Smooth muscle cell (in vitro differentiated cells): ENCODE measurements at regions not wholly inside any gene's neighbourhood (a gene's known extent, or its start where the extent isn't known, plus 50 kb on each side); places are given as distances from the start of the nearest gene placed in this dataset.

Experiments used
- DNase-seq: peaks from one replicate; lab custom pipeline; 2025; ENCODE audit not compliant: unreplicated experiment; lab: John Stamatoyannopoulos, UW
- H2AFZ ChIP-seq: fragments of 200-600 bp; sonication (generic); 2 replicates; pipeline ENCODE4 v1.6.0; 2016; ENCODE audit warnings: antibody characterized with exemption, low read depth, mild to moderate bottlenecking
- H3F3A ChIP-seq: fragments of 200-600 bp; sonication (generic); 2 replicates; pipeline ENCODE4 v1.6.0; 2017; ENCODE audit warnings: antibody characterized with exemption, low read depth
- H3K27ac ChIP-seq: fragments of 200-600 bp; sonication (generic); 2 replicates; pipeline ENCODE4 v1.5.1; 2016; ENCODE audit warnings: low read depth, mild to moderate bottlenecking
- H3K27me3 ChIP-seq: fragments of 200-600 bp; sonication (generic); 2 replicates; pipeline ENCODE4 v1.6.1; 2016; ENCODE audit warnings: low read depth, mild to moderate bottlenecking
- H3K36me3 ChIP-seq: fragments of 200-600 bp; sonication (generic); 2 replicates; pipeline ENCODE4 v1.5.1; 2016; ENCODE audit warnings: low read depth
- H3K4me1 ChIP-seq: fragments of 200-600 bp; sonication (generic); 2 replicates; pipeline ENCODE4 v1.5.1; 2016; ENCODE audit warnings: low read depth
- H3K4me2 ChIP-seq: fragments of 200-600 bp; sonication (generic); 2 replicates; pipeline ENCODE4 v1.6.0; 2016; ENCODE audit warnings: mild to moderate bottlenecking
- H3K4me3 ChIP-seq: fragments of 200-600 bp; sonication (generic); 2 replicates; pipeline ENCODE4 v1.5.1; 2016; ENCODE audit warnings: mild to moderate bottlenecking
- H3K79me2 ChIP-seq: fragments of 200-600 bp; sonication (generic); 2 replicates; pipeline ENCODE4 v1.6.0; 2016; ENCODE audit warnings: low read depth, mild to moderate bottlenecking
- H3K9ac ChIP-seq: fragments of 200-600 bp; sonication (generic); 2 replicates; pipeline ENCODE4 v1.6.0; 2016; ENCODE audit warnings: low read depth
- H3K9me3 ChIP-seq: fragments of 200-600 bp; sonication (generic); replicated peaks from 2 replicates; pipeline ENCODE4 v1.5.1; 2016; ENCODE audit warnings: low read depth
- H4K20me1 ChIP-seq: fragments of 200-600 bp; sonication (generic); 2 replicates; pipeline ENCODE4 v1.6.0; 2016; ENCODE audit warnings: low read depth
- CTCF ChIP-seq: fragments of 200-600 bp; sonication (generic); IDR thresholded peaks from 2 replicates; pipeline ENCODE4 v1.5.1; 2017; ENCODE audit warnings: borderline replicate concordance, mild to moderate bottlenecking, antibody characterized with exemption; ENCODE audit not compliant: insufficient read depth, poor library complexity, severe bottlenecking
- WGBS: methylation state at CpG from one replicate; pipeline ENCODE4 v1.1.7; 2016; ENCODE audit warnings: low lambda C conversion rate; 5-methylcytosine and 5-hydroxymethylcytosine counted together

DNA sequence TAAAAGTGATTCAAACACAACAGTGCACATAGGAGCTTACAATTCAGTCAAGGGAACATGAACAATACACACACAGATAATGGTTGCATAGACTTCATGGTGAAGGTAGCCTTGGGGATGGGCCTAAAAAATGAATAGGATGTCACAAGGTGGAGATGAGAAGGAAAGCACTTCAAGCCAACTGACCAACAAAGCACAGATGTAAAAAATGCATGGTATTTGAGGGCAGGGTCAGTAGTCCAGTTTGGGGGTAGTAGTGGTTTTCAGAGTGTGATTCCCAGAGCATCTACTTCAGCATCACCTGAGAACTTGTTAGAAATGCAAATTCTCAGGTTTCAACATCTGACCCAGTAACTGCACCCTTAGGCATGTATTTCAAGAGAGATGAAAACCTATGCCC lies 88.9 kb downstream of the PERP start:
- Histone ChIP-seq H3K27ac (no peak overlapping the region), H3K4me2 (no peak overlapping the region), H3K79me2 (no peaks in the 10 kb centered on the region), H3K9me3 (no peaks in the 10 kb centered on the region), H3F3A (no peaks in the 10 kb centered on the region), H4K20me1 (no peaks in the 10 kb centered on the region), H3K9ac (no peak overlapping the region), H3K4me3 (no peak overlapping the region), H2AFZ (no peak overlapping the region), H3K27me3 (no peaks in the 10 kb centered on the region), H3K4me1 (no peaks in the 10 kb centered on the region), H3K36me3 (no peaks in the 10 kb centered on the region)
- no peak for DNase-seq
- TF ChIP-seq CTCF = no peak

- no peaks in the 10 kb centered on the region for H4K20me1 ChIP-seq
- no peak overlapping the region for H2AFZ ChIP-seq
- no peak overlapping the region for H3K9ac ChIP-seq
- H3K4me1 ChIP-seq = no peaks in the 10 kb centered on the region
- no peak overlapping the region for H3K4me2 ChIP-seq
- DNase-seq = no peak
- no peaks in the 10 kb centered on the region for H3K79me2 ChIP-seq
- no peaks in the 10 kb centered on the region for H3F3A ChIP-seq
- no peak for TF ChIP-seq CTCF
- H3K27ac ChIP-seq = no peak overlapping the region
- H3K27me3 ChIP-seq = no peaks in the 10 kb centered on the region
- no peaks in the 10 kb centered on the region for H3K9me3 ChIP-seq
- 92% methylated on average over 2 of the region's 2 CpGs for WGBS
- no peaks in the 10 kb centered on the region for H3K36me3 ChIP-seq
- H3K4me3 ChIP-seq = no peak overlapping the region
Observed at GRCh38 chr6:138025528-138025978, 81.7 kb downstream of the PERP start.

DNA sequence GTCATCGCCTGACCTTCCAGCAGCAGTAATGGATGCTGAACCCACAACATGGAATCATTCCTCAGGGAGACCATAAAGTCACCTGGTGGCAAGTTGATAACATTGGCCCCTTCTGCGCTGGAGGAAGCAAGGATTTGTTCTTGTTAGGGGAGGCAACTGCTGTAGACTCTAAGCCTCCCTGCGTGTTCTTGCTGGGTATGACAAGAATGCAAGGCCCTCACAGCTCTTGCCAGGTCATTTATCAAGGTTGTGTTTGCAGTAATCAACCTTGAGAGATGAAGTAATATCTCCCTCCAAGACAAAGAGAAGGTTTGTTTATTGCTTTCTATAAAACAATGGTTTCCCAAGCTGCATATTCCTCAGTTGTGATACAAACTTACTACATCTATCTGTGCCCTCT lies 80.9 kb downstream of the PERP start:
- Histone ChIP-seq H3K9ac (no peak overlapping the region), H3K27me3 (no peaks in the 10 kb centered on the region), H2AFZ (no peak overlapping the region), H3K4me3 (no peak overlapping the region), H3K36me3 (no peaks in the 10 kb centered on the region), H3K4me2 (no peak overlapping the region), H3K27ac (no peak overlapping the region), H3F3A (no peaks in the 10 kb centered on the region), H3K4me1 (no peaks in the 10 kb centered on the region), H3K9me3 (no peaks in the 10 kb centered on the region), H4K20me1 (no peaks in the 10 kb centered on the region), H3K79me2 (no peaks in the 10 kb centered on the region)
- no peak for TF ChIP-seq CTCF
- no peak for DNase-seq
- 80% methylated on average over 3 of the region's 3 CpGs for WGBS

DNA sequence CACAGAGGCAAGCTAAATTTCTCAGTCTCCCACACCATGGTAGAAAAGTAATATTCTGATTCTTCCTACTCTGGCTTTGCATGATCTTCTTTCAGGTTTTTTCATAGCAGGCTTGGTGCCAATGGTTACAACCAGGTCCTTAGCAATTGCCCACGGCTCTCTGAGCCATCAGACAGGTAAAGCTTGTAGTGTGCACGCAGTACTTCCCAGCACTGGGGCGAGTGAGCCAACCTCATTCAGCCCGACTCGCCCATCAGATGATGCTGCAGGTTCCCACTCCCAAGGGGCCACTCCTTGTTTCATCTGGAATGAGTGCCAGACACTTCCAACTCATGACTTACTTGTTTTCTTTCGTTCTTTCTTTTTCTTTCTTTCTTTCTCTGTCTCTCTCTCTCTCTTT lies 78.3 kb downstream of the PERP start:
- no peak for DNase-seq
- H2AFZ ChIP-seq = no peak overlapping the region
- no peak overlapping the region for H3K9ac ChIP-seq
- H3K4me2 ChIP-seq = no peak overlapping the region
- H3K79me2 ChIP-seq = no peaks in the 10 kb centered on the region
- H3F3A ChIP-seq = no peaks in the 10 kb centered on the region
- no peak overlapping the region for H3K4me3 ChIP-seq
- no peaks in the 10 kb centered on the region for H3K9me3 ChIP-seq
- H4K20me1 ChIP-seq = no peaks in the 10 kb centered on the region
- whole genome bisulfite sequencing = 93% methylated on average over 6 of the region's 6 CpGs
- no peaks in the 10 kb centered on the region for H3K4me1 ChIP-seq
- peak overlapping the region; percentile 86 for H3K27ac ChIP-seq
- H3K36me3 ChIP-seq = no peaks in the 10 kb centered on the region
- TF ChIP-seq CTCF = no peak
- no peaks in the 10 kb centered on the region for H3K27me3 ChIP-seq
